WTC11 (cell line): ENCODE measurements at regions not wholly inside any gene's neighbourhood (a gene's known extent, or its start where the extent isn't known, plus 50 kb on each side); places are given as distances from the start of the nearest gene placed in this dataset.

ENCODE experiments used
- ATF6 ChIP-seq: sonication (generic); formaldehyde crosslinking; IDR thresholded peaks from 2 replicates; pipeline ENCODE4 v1.8.1; 2023; ENCODE audit warnings: mild to moderate bottlenecking, missing genetic modification reagents
- CDX4 ChIP-seq: fragments of 250-450 bp; sonication (Bioruptor Pico); IDR thresholded peaks from 2 replicates; pipeline ENCODE4 v1.9.0; 2021; ENCODE audit warnings: moderate library complexity, mild to moderate bottlenecking, inconsistent platforms, borderline replicate concordance
- CTCF ChIP-seq: fragments of 200-600 bp; IDR thresholded peaks from 2 replicates; pipeline ENCODE4 v1.8.0; 2022; ENCODE audit warnings: antibody characterized with exemption
- E2F4 ChIP-seq: sonication (generic); formaldehyde crosslinking; IDR thresholded peaks from 2 replicates; pipeline ENCODE4 v1.8.1; 2022; ENCODE audit warnings: low read depth, mild to moderate bottlenecking, moderate library complexity, missing genetic modification reagents, borderline replicate concordance
- HMGA2 ChIP-seq: fragments of 250-450 bp; sonication (Bioruptor Pico); IDR thresholded peaks from 2 replicates; pipeline ENCODE4 v1.4.0; 2021; ENCODE audit warnings: mild to moderate bottlenecking, moderate library complexity
- JUN ChIP-seq: sonication (generic); formaldehyde crosslinking; IDR thresholded peaks from 2 replicates; pipeline ENCODE4 v1.8.0; 2023; ENCODE audit warnings: mild to moderate bottlenecking, missing genetic modification reagents
- NR3C1 ChIP-seq: sonication (generic); formaldehyde crosslinking; conservative IDR thresholded peaks from 2 replicates; pipeline ENCODE4 v1.8.1; 2023; ENCODE audit warnings: low read depth, mild to moderate bottlenecking, missing genetic modification reagents
- ZBTB43 ChIP-seq: sonication (generic); formaldehyde crosslinking; IDR thresholded peaks from 2 replicates; pipeline ENCODE4 v1.8.1; 2023; ENCODE audit warnings: mild to moderate bottlenecking, missing genetic modification reagents
- ZNF416 ChIP-seq: fragments of 250-450 bp; sonication (Bioruptor Pico); IDR thresholded peaks from 2 replicates; pipeline ENCODE4 v1.9.0; 2021; ENCODE audit warnings: mild to moderate bottlenecking, inconsistent platforms
- ZNF423 ChIP-seq: fragments of 250-450 bp; sonication (Bioruptor Pico); IDR thresholded peaks from 2 replicates; pipeline ENCODE4 v2.1.2; 2022; ENCODE audit warnings: mild to moderate bottlenecking, moderate library complexity

- TF ChIP-seq CTCF (no peak), ZNF423 (no peak), ZBTB43 (CRISPR knock-in tag) (no peak), JUN (no peak), NR3C1 (CRISPR knock-in tag) (no peak), ATF6 (no peak), HMGA2 (CRISPR knock-in tag) (no peak), CDX4 (CRISPR knock-in tag) (no peak), ZNF416 (CRISPR knock-in tag) (no peak), E2F4 (CRISPR knock-in tag) (no peak)
These were observed 130.9 kb downstream of the TES start for GRCh38 chr7:116340943-116341907.
